ENCODE measurements at regions not wholly inside any gene's neighbourhood (a gene's known extent, or its start where the extent isn't known, plus 50 kb on each side); places are given as distances from the start of the nearest gene placed in this dataset.

- TF ChIP-seq POLR2A (IDR thresholded peaks at IDR 0.05; ENCODE audit: low read length) (no peak), GATA1 (IDR thresholded peaks at IDR 0.05; ENCODE audit: low read depth, low read length) (no peak)
Measured at GRCh38 chr10:100618091-100618615, 82.4 kb downstream of the HIF1AN start.

Data from erythroblast (primary cell).